ENCODE measurements at regions not wholly inside any gene's neighbourhood (a gene's known extent, or its start where the extent isn't known, plus 50 kb on each side); places are given as distances from the start of the nearest gene placed in this dataset.
"Not testable (repeated sequence)": the region's sequence is repeated elsewhere in the genome, so short reads cannot be mapped to it uniquely, and the experiment has no call there.

GRCh38 chr1:3999514-3999913 lies 99.4 kb upstream of the C1orf174 start:
- TF ChIP-seq CTCF, POLR2A, POLR2AphosphoS5 (IDR thresholded peaks at IDR 0.05): not testable (repeated sequence)
